Smooth muscle cell (in vitro differentiated cells): ENCODE measurements at regions not wholly inside any gene's neighbourhood (a gene's known extent, or its start where the extent isn't known, plus 50 kb on each side); places are given as distances from the start of the nearest gene placed in this dataset.

Experiments used
- DNase-seq: peaks from one replicate; lab custom pipeline; 2025; ENCODE audit not compliant: unreplicated experiment; lab: John Stamatoyannopoulos, UW
- H2AFZ ChIP-seq: fragments of 200-600 bp; sonication (generic); 2 replicates; pipeline ENCODE4 v1.6.0; 2016; ENCODE audit warnings: antibody characterized with exemption, low read depth, mild to moderate bottlenecking
- H3F3A ChIP-seq: fragments of 200-600 bp; sonication (generic); 2 replicates; pipeline ENCODE4 v1.6.0; 2017; ENCODE audit warnings: antibody characterized with exemption, low read depth
- H3K27ac ChIP-seq: fragments of 200-600 bp; sonication (generic); 2 replicates; pipeline ENCODE4 v1.5.1; 2016; ENCODE audit warnings: low read depth, mild to moderate bottlenecking
- H3K27me3 ChIP-seq: fragments of 200-600 bp; sonication (generic); 2 replicates; pipeline ENCODE4 v1.6.1; 2016; ENCODE audit warnings: low read depth, mild to moderate bottlenecking
- H3K36me3 ChIP-seq: fragments of 200-600 bp; sonication (generic); 2 replicates; pipeline ENCODE4 v1.5.1; 2016; ENCODE audit warnings: low read depth
- H3K4me1 ChIP-seq: fragments of 200-600 bp; sonication (generic); 2 replicates; pipeline ENCODE4 v1.5.1; 2016; ENCODE audit warnings: low read depth
- H3K4me2 ChIP-seq: fragments of 200-600 bp; sonication (generic); 2 replicates; pipeline ENCODE4 v1.6.0; 2016; ENCODE audit warnings: mild to moderate bottlenecking
- H3K4me3 ChIP-seq: fragments of 200-600 bp; sonication (generic); 2 replicates; pipeline ENCODE4 v1.5.1; 2016; ENCODE audit warnings: mild to moderate bottlenecking
- H3K79me2 ChIP-seq: fragments of 200-600 bp; sonication (generic); 2 replicates; pipeline ENCODE4 v1.6.0; 2016; ENCODE audit warnings: low read depth, mild to moderate bottlenecking
- H3K9ac ChIP-seq: fragments of 200-600 bp; sonication (generic); 2 replicates; pipeline ENCODE4 v1.6.0; 2016; ENCODE audit warnings: low read depth
- H3K9me3 ChIP-seq: fragments of 200-600 bp; sonication (generic); replicated peaks from 2 replicates; pipeline ENCODE4 v1.5.1; 2016; ENCODE audit warnings: low read depth
- H4K20me1 ChIP-seq: fragments of 200-600 bp; sonication (generic); 2 replicates; pipeline ENCODE4 v1.6.0; 2016; ENCODE audit warnings: low read depth
- CTCF ChIP-seq: fragments of 200-600 bp; sonication (generic); IDR thresholded peaks from 2 replicates; pipeline ENCODE4 v1.5.1; 2017; ENCODE audit warnings: borderline replicate concordance, mild to moderate bottlenecking, antibody characterized with exemption; ENCODE audit not compliant: insufficient read depth, poor library complexity, severe bottlenecking
- WGBS: methylation state at CpG from one replicate; pipeline ENCODE4 v1.1.7; 2016; ENCODE audit warnings: low lambda C conversion rate; 5-methylcytosine and 5-hydroxymethylcytosine counted together

DNA sequence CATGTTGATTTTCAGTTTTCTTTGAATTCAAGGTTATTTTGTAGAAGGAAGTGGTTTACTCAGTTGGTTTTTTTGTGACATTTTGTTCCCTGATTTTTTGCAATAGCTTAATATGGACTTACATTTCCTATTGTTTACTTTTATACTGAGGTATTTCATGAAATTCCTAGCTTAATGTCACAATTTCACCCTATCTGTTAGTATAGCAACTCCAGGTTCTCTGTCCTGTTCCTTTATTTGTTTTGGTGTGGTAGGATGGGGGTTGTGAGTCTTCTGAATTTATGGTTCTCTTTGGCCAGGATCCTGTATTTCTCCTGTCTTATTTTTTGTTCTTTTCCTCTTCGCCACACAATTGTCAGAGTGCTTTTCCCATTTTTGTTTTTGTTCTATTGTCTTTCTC lies 523.4 kb upstream of the ARRDC3 start:
- no peaks in the 10 kb centered on the region for H3K4me1 ChIP-seq
- H3K79me2 ChIP-seq, result no peaks in the 10 kb centered on the region
- H3K27ac ChIP-seq, result no peak overlapping the region
- H2AFZ ChIP-seq, result no peak overlapping the region
- H3F3A ChIP-seq, result no peaks in the 10 kb centered on the region
- WGBS, result 97% methylated on average over 1 of the region's 1 CpG
- no peaks in the 10 kb centered on the region for H3K27me3 ChIP-seq
- no peak overlapping the region for H3K4me3 ChIP-seq
- no peak overlapping the region for H3K9ac ChIP-seq
- no peak overlapping the region for H3K4me2 ChIP-seq
- H3K36me3 ChIP-seq, result no peaks in the 10 kb centered on the region
- no peak for DNase-seq
- no peaks in the 10 kb centered on the region for H3K9me3 ChIP-seq
- TF ChIP-seq CTCF, result no peak
- no peaks in the 10 kb centered on the region for H4K20me1 ChIP-seq

- DNase-seq, result no peak
- H3F3A ChIP-seq, result no peaks in the 10 kb centered on the region
- no peaks in the 10 kb centered on the region for H3K9me3 ChIP-seq
- no peak overlapping the region for H3K9ac ChIP-seq
- H3K36me3 ChIP-seq, result no peaks in the 10 kb centered on the region
- H3K27me3 ChIP-seq, result no peaks in the 10 kb centered on the region
- no peak overlapping the region for H3K4me2 ChIP-seq
- no peaks in the 10 kb centered on the region for H4K20me1 ChIP-seq
- H3K4me3 ChIP-seq, result no peak overlapping the region
- H3K79me2 ChIP-seq, result no peaks in the 10 kb centered on the region
- TF ChIP-seq CTCF, result no peak
- no peak overlapping the region for H2AFZ ChIP-seq
- no peak overlapping the region for H3K27ac ChIP-seq
- H3K4me1 ChIP-seq, result no peaks in the 10 kb centered on the region
These were observed 522.9 kb upstream of the ARRDC3 start for GRCh38 chr5:91906027-91906426.

- Histone ChIP-seq H3K27ac (no peak overlapping the region), H3F3A (no peaks in the 10 kb centered on the region), H3K79me2 (no peaks in the 10 kb centered on the region), H3K9me3 (no peaks in the 10 kb centered on the region), H4K20me1 (no peaks in the 10 kb centered on the region), H3K36me3 (no peaks in the 10 kb centered on the region), H3K4me3 (no peak overlapping the region), H3K4me1 (no peaks in the 10 kb centered on the region), H3K9ac (no peak overlapping the region), H3K27me3 (no peaks in the 10 kb centered on the region), H3K4me2 (no peak overlapping the region), H2AFZ (no peak overlapping the region)
- no peak for DNase-seq
- WGBS, result 84% methylated on average over 2 of the region's 2 CpGs
- no peak for TF ChIP-seq CTCF
These were observed 515.8 kb upstream of the ARRDC3 start for GRCh38 chr5:91898898-91899297.

DNA sequence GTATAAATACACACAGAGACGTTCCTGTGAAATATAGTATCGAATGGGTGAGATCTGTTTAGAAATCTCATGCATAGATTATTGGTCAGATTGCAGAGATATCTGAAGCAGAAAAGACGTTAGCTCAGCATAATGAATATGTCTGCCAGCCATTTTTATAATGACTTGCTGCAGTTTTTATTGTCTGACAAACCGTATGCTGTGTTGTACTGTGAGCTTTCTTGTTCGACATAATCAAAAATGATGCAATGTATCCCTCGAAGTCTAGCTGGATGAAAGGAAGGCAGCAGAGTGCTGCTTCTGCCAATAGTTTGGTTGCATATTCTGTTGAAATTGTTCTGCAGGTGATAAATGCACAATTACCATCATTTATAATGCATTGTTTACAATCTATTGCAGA lies 514.9 kb upstream of the ARRDC3 start:
- 87% methylated on average over 6 of the region's 6 CpGs for WGBS
- no peak for TF ChIP-seq CTCF
- H3K27ac ChIP-seq, result no peak overlapping the region

More for the DNA sequence above, 514.9 kb upstream of the ARRDC3 start:
- no peak overlapping the region for H2AFZ ChIP-seq
- H3K4me1 ChIP-seq, result no peaks in the 10 kb centered on the region
- no peaks in the 10 kb centered on the region for H3F3A ChIP-seq
- no peaks in the 10 kb centered on the region for H3K27me3 ChIP-seq
- H3K79me2 ChIP-seq, result no peaks in the 10 kb centered on the region
- H4K20me1 ChIP-seq, result no peaks in the 10 kb centered on the region
- H3K4me3 ChIP-seq, result no peak overlapping the region
- no peak overlapping the region for H3K9ac ChIP-seq
- no peaks in the 10 kb centered on the region for H3K36me3 ChIP-seq
- no peak for DNase-seq
- H3K9me3 ChIP-seq, result no peaks in the 10 kb centered on the region
- H3K4me2 ChIP-seq, result no peak overlapping the region
